H9 (cell line): ENCODE measurements at regions not wholly inside any gene's neighbourhood (a gene's known extent, or its start where the extent isn't known, plus 50 kb on each side); places are given as distances from the start of the nearest gene placed in this dataset.
"Not testable (repeated sequence)": the region's sequence is repeated elsewhere in the genome, so short reads cannot be mapped to it uniquely, and the experiment has no call there.

ENCODE experiments used
- DNase-seq: peaks from one replicate; pipeline ENCODE4 v3.0.0-alpha.2; 2017
- H2AFZ ChIP-seq: one replicate; pipeline ENCODE4 v1.6.1; 2013; ENCODE audit warnings: mild to moderate bottlenecking, low read length, control low read depth, moderate library complexity
- H2AK5ac ChIP-seq: 2 replicates; pipeline ENCODE4 v1.6.1; 2013; ENCODE audit warnings: low read length, control low read depth, mixed read lengths; ENCODE audit not compliant: insufficient read length
- H2BK120ac ChIP-seq: one replicate; pipeline ENCODE4 v1.6.1; 2013; ENCODE audit warnings: low read depth, mild to moderate bottlenecking, low read length, control low read depth, inconsistent platforms; ENCODE audit not compliant: poor library complexity, severe bottlenecking
- H2BK12ac ChIP-seq: 2 replicates; pipeline ENCODE4 v1.6.1; 2013; ENCODE audit warnings: low read length, control low read depth, mixed read lengths, low read depth; ENCODE audit not compliant: insufficient read length
- H2BK15ac ChIP-seq: 2 replicates; pipeline ENCODE4 v1.6.1; 2013; ENCODE audit warnings: low read depth, low read length, control low read depth
- H2BK20ac ChIP-seq: one replicate; pipeline ENCODE4 v1.6.1; 2013; ENCODE audit warnings: low read depth, mild to moderate bottlenecking, low read length, control low read depth, inconsistent platforms; ENCODE audit not compliant: poor library complexity, severe bottlenecking
- H2BK5ac ChIP-seq: 2 replicates; pipeline ENCODE4 v1.6.1; 2013; ENCODE audit warnings: low read length, control low read depth, mixed read lengths; ENCODE audit not compliant: insufficient read length
- H3K14ac ChIP-seq: 2 replicates; pipeline ENCODE4 v1.6.1; 2013; ENCODE audit warnings: low read length, control low read depth; ENCODE audit not compliant: insufficient read depth
- H3K18ac ChIP-seq: 2 replicates; pipeline ENCODE4 v1.6.1; 2013; ENCODE audit warnings: low read depth, mild to moderate bottlenecking, mixed read lengths, low read length, control low read depth; ENCODE audit not compliant: insufficient read length
- H3K23ac ChIP-seq: 2 replicates; pipeline ENCODE4 v1.6.1; 2013; ENCODE audit warnings: low read length, control low read depth, mixed read lengths, low read depth; ENCODE audit not compliant: insufficient read length
- H3K23me2 ChIP-seq: 2 replicates; pipeline ENCODE4 v1.6.1; 2013; ENCODE audit warnings: low read depth, mild to moderate bottlenecking, mixed read lengths, low read length, control low read depth; ENCODE audit not compliant: insufficient read length, poor library complexity, severe bottlenecking
- H3K27ac ChIP-seq: 2 replicates; pipeline ENCODE4 v1.5.1; 2013; ENCODE audit warnings: low read length, control low read depth, mixed read lengths, low read depth; ENCODE audit not compliant: insufficient read length
- H3K27me3 ChIP-seq: 2 replicates; pipeline ENCODE4 v1.6.1; 2013; ENCODE audit warnings: low read length, control low read depth, inconsistent platforms; ENCODE audit not compliant: insufficient read depth
- H3K4ac ChIP-seq: 2 replicates; pipeline ENCODE4 v1.6.1; 2013; ENCODE audit warnings: low read depth, mild to moderate bottlenecking, control low read depth, inconsistent platforms, low read length, moderate library complexity
- H3K4me1 ChIP-seq: 2 replicates; pipeline ENCODE4 v1.6.1; 2013; ENCODE audit warnings: low read length, control low read depth, inconsistent platforms; ENCODE audit not compliant: insufficient read depth
- H3K4me2 ChIP-seq: 2 replicates; pipeline ENCODE4 v1.6.1; 2013; ENCODE audit warnings: low read length, control low read depth, mixed read lengths; ENCODE audit not compliant: insufficient read length, insufficient read depth
- H3K56ac ChIP-seq: 2 replicates; pipeline ENCODE4 v1.6.1; 2013; ENCODE audit warnings: low read depth, mild to moderate bottlenecking, mixed read lengths, low read length, control low read depth; ENCODE audit not compliant: insufficient read length
- H3K79me1 ChIP-seq: 2 replicates; pipeline ENCODE4 v1.6.1; 2013; ENCODE audit warnings: low read depth, mild to moderate bottlenecking, moderate library complexity, low read length, control low read depth, inconsistent platforms; ENCODE audit not compliant: insufficient read depth, poor library complexity, severe bottlenecking
- H3K79me2 ChIP-seq: 2 replicates; pipeline ENCODE4 v1.6.1; 2013; ENCODE audit warnings: low read length, control low read depth, inconsistent platforms; ENCODE audit not compliant: insufficient read depth
- H3K9ac ChIP-seq: 2 replicates; pipeline ENCODE4 v1.6.1; 2013; ENCODE audit warnings: low read length, control low read depth, mixed read lengths; ENCODE audit not compliant: insufficient read length; ENCODE audit errors: extremely low read depth
- H3K9me3 ChIP-seq: one replicate; pipeline ENCODE4 v1.6.1; 2013; ENCODE audit warnings: low read depth, low read length, inconsistent platforms; ENCODE audit not compliant: control insufficient read depth
- H3T11ph ChIP-seq: one replicate; pipeline ENCODE4 v1.6.1; 2013; ENCODE audit warnings: mild to moderate bottlenecking, low read length, control low read depth, inconsistent platforms
- H4K20me1 ChIP-seq: one replicate; pipeline ENCODE4 v1.6.1; 2013; ENCODE audit not compliant: control insufficient read depth, insufficient read length, insufficient read depth
- H4K5ac ChIP-seq: 2 replicates; pipeline ENCODE4 v1.6.1; 2013; ENCODE audit warnings: low read depth, mild to moderate bottlenecking, mixed read lengths, low read length, control low read depth; ENCODE audit not compliant: insufficient read length
- H4K8ac ChIP-seq: replicated peaks from 2 replicates; pipeline ENCODE4 v1.6.1; 2013; ENCODE audit warnings: low read length, control low read depth, mixed read lengths, low read depth; ENCODE audit not compliant: insufficient read length
- H4K91ac ChIP-seq: 2 replicates; pipeline ENCODE4 v1.6.1; 2013; ENCODE audit warnings: low read depth, mild to moderate bottlenecking, moderate library complexity, mixed read lengths, low read length, control low read depth; ENCODE audit not compliant: insufficient read length
- H3K27ac Mint-ChIP-seq, 3 experiments: 2 replicates in 2 of 3; 3 replicates in 1 of 3; pipeline ENCODE4 v1.8.0; 2020 to 2021; ENCODE audit warnings: mixed read lengths in 3 of 3, mild to moderate bottlenecking in 1 of 3, moderate library complexity in 1 of 3
- H3K27me3 Mint-ChIP-seq: 2 replicates; pipeline ENCODE4 v1.8.0; 2021; ENCODE audit warnings: low read depth, mild to moderate bottlenecking, moderate library complexity, mixed read lengths
- H3K36me3 Mint-ChIP-seq, 3 experiments: 2 replicates in 2 of 3; 3 replicates in 1 of 3; pipeline ENCODE4 v1.8.0; 2020 to 2021; ENCODE audit warnings: low read depth in 3 of 3, mixed read lengths in 3 of 3; ENCODE audit not compliant: insufficient read depth in 1 of 3
- H3K4me1 Mint-ChIP-seq, 2 experiments: 2 replicates each; pipeline ENCODE4 v1.8.0; 2020; ENCODE audit warnings: mixed read lengths in 2 of 2
- H3K4me3 Mint-ChIP-seq, 2 experiments: 2 replicates in 1 of 2; 3 replicates in 1 of 2; pipeline ENCODE4 v1.8.0; 2020 to 2021; ENCODE audit warnings: mild to moderate bottlenecking in 2 of 2, mixed read lengths in 2 of 2, moderate library complexity in 1 of 2
- H3K9me3 Mint-ChIP-seq, 2 experiments: 2 replicates in 1 of 2; 3 replicates in 1 of 2; pipeline ENCODE4 v1.8.0; 2020; ENCODE audit warnings: mild to moderate bottlenecking in 2 of 2, mixed read lengths in 2 of 2, moderate library complexity in 1 of 2
- CTCF ChIP-seq: fragments of 200-600 bp; sonication (generic); conservative IDR thresholded peaks from 3 replicates; pipeline ENCODE4 v1.8.0; 2021; ENCODE audit warnings: antibody characterized with exemption, mild to moderate bottlenecking
- WGBS: extraction: QIAGEN DNeasy Blood & Tissue Kit; methylation state at CpG from one replicate; pipeline ENCODE4 v1.1.7; 2013; ENCODE audit warnings: missing lambda C conversion rate, low lambda C conversion rate, mixed read lengths; ENCODE audit not compliant: insufficient read length; ENCODE audit errors: extremely low coverage; 5-methylcytosine and 5-hydroxymethylcytosine counted together

DNA sequence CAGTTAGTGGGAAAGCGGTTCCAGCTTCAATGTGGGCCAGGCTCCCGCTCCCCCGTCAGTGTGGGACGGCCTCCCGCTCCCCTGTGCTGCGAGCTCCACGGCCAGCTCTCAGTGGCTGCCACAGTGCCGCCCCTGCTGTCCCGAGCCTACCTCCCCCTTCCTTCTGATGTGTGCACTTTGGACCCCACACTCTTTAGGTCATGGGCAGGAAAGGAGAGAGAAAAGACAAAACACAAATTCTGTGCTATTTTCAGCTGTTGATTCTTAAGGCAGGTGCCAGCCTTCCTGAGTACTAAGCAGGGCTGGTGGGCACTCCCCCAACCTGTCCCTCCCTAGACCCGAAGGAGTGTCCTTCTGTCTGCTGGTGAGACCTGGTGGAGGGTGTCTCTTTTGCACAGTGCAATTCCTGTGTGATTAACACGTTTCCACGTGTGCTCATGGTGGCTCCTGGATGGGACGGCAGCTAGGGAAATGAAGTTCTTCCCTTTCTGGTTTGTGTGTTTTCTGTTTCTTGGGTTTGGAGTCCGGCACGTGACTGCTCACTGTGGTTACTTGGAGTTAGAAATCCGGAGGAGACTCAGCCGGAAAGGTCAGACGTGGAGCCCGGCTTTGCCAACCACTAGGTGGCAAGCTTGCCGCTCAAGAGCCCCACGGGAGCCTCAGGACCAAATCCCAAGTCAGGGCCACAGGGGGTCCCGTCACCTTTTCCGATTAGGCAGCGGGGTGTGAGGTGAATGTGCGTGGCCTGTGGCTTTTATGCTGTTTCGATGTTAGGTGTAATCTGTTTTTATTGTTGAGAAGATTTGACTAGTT lies 130.3 kb downstream of the LAT start:
- not testable (repeated sequence) for H2BK120ac ChIP-seq, H4K8ac ChIP-seq, H3K14ac ChIP-seq, H3K4ac ChIP-seq, H3K23ac ChIP-seq, H4K20me1 ChIP-seq, H2AFZ ChIP-seq, DNase-seq, H4K5ac ChIP-seq, H3K4me3 Mint-ChIP-seq, H3K4me1 ChIP-seq, H3K36me3 Mint-ChIP-seq, H2BK20ac ChIP-seq, H3K18ac ChIP-seq, H3T11ph ChIP-seq, H4K91ac ChIP-seq, H2BK5ac ChIP-seq, H3K56ac ChIP-seq, H3K9me3 ChIP-seq, H2AK5ac ChIP-seq, H2BK12ac ChIP-seq, H3K27me3 ChIP-seq, H3K9ac ChIP-seq, H2BK15ac ChIP-seq, H3K27ac ChIP-seq, H3K23me2 ChIP-seq, H3K79me2 ChIP-seq, H3K9me3 Mint-ChIP-seq, H3K27ac Mint-ChIP-seq, H3K4me2 ChIP-seq, H3K79me1 ChIP-seq
- no CpG with 5 or more reads among the region's 26 CpGs for whole genome bisulfite sequencing
- peaks cover 30% of the 10 kb centered on the region for H3K27me3 Mint-ChIP-seq
- H3K4me1 Mint-ChIP-seq = peaks cover 4 to 10% of the 10 kb centered on the region in 2 experiments
- TF ChIP-seq CTCF = peak; percentile 75
